ENCODE measurements at regions not wholly inside any gene's neighbourhood (a gene's known extent, or its start where the extent isn't known, plus 50 kb on each side); places are given as distances from the start of the nearest gene placed in this dataset.

- in situ Hi-C loops (cut with MboI; ENCODE audit: low sequenced_read_pairs, unreplicated experiment), result no loop called here
- no peak for TF ChIP-seq CTCF (IDR thresholded peaks at IDR 0.05; ENCODE audit: borderline replicate concordance, control extremely low read depth, extremely low read depth, insufficient read depth, missing control alignments)
- no peak for DNase-seq (ENCODE audit: low spot score)
Measured at GRCh38 chr18:44259610-44260009, 421.1 kb upstream of the SETBP1 start.

GRCh38 chr18:44265437-44265836 lies 415.3 kb upstream of the SETBP1 start:
- in situ Hi-C loops (cut with MboI; ENCODE audit: low sequenced_read_pairs, unreplicated experiment), result no loop called here
- TF ChIP-seq CTCF (IDR thresholded peaks at IDR 0.05; ENCODE audit: borderline replicate concordance, control extremely low read depth, extremely low read depth, insufficient read depth, missing control alignments), result no peak

GRCh38 chr18:44273298-44273697 lies 407.4 kb upstream of the SETBP1 start:
- DNase-seq (ENCODE audit: low spot score), result no peak
- in situ Hi-C loops (cut with MboI; ENCODE audit: low sequenced_read_pairs, unreplicated experiment), result no loop called here
- TF ChIP-seq CTCF (IDR thresholded peaks at IDR 0.05; ENCODE audit: borderline replicate concordance, control extremely low read depth, extremely low read depth, insufficient read depth, missing control alignments), result no peak

More at GRCh38 chr18:44265437-44265836, 415.3 kb upstream of the SETBP1 start:
- no peak for DNase-seq (ENCODE audit: low spot score)

- in situ Hi-C loops (cut with MboI; ENCODE audit: low sequenced_read_pairs, unreplicated experiment), result no loop called here
- TF ChIP-seq CTCF (IDR thresholded peaks at IDR 0.05; ENCODE audit: borderline replicate concordance, control extremely low read depth, extremely low read depth, insufficient read depth, missing control alignments), result no peak
- DNase-seq (ENCODE audit: low spot score), result no peak
Measured at GRCh38 chr18:44280479-44280878, 400.2 kb upstream of the SETBP1 start.

- DNase-seq (ENCODE audit: low spot score), result no peak
- TF ChIP-seq CTCF (IDR thresholded peaks at IDR 0.05; ENCODE audit: borderline replicate concordance, control extremely low read depth, extremely low read depth, insufficient read depth, missing control alignments), result no peak
- in situ Hi-C loops (cut with MboI; ENCODE audit: low sequenced_read_pairs, unreplicated experiment), result no loop called here
Measured at GRCh38 chr18:44286049-44286448, 394.6 kb upstream of the SETBP1 start.

GRCh38 chr18:44290366-44290977 lies 390.2 kb upstream of the SETBP1 start:
- DNase-seq (ENCODE audit: low spot score), result no peak
- in situ Hi-C loops (cut with MboI; ENCODE audit: low sequenced_read_pairs, unreplicated experiment), result no loop called here
- TF ChIP-seq CTCF (IDR thresholded peaks at IDR 0.05; ENCODE audit: borderline replicate concordance, control extremely low read depth, extremely low read depth, insufficient read depth, missing control alignments), result no peak
